Stomach (tissue), 8 donors: ENCODE measurements at regions not wholly inside any gene's neighbourhood (a gene's known extent, or its start where the extent isn't known, plus 50 kb on each side); places are given as distances from the start of the nearest gene placed in this dataset.
A peak's percentile ranks its signal among the peaks of the same experiment; 100 is the strongest.

ENCODE experiments used
- DNase-seq, 2 donors: peaks; one replicate each; pipeline versions ENCODE4 v3.0.0 to v3.0.0-alpha.2; 2013 to 2019
- H3K27ac ChIP-seq, 5 donors: fragments of 200-600 bp in 4 of 5; sonication (generic) in 4 of 5; one replicate each; pipeline ENCODE4 v1.5.1; 2013 to 2019; ENCODE audit warnings: mild to moderate bottlenecking in 1 of 5, moderate library complexity in 1 of 5
- H3K27me3 ChIP-seq, 3 donors: fragments of 200-600 bp; sonication (generic); one replicate each; pipeline ENCODE4 v1.5.1; 2017 to 2019; ENCODE audit warnings: mixed run types in 1 of 3
- H3K36me3 ChIP-seq, 4 donors: fragments of 200-600 bp; sonication (generic); 1 replicate in 3 of 4; 2 replicates in 1 of 4; pipeline ENCODE4 v1.5.1; 2016 to 2019
- H3K4me1 ChIP-seq, 4 donors: fragments of 200-600 bp; sonication (generic); one replicate each; pipeline ENCODE4 v1.5.1; 2016 to 2019
- H3K4me3 ChIP-seq, 4 donors: fragments of 200-600 bp; sonication (generic) in 3 of 4; one replicate each; pipeline ENCODE4 v1.5.1; 2016 to 2019; ENCODE audit warnings: mild to moderate bottlenecking in 1 of 4
- H3K9me3 ChIP-seq, 4 donors: fragments of 200-600 bp; sonication (generic); one replicate each; pipeline ENCODE4 v1.5.1; 2016 to 2019
- EP300 ChIP-seq: sonication (generic); formaldehyde crosslinking; IDR thresholded peaks from one replicate; pipeline ENCODE4 v1.6.1; 2017; ENCODE audit warnings: antibody characterized with exemption
- POLR2A ChIP-seq, 4 donors: fragments of 450-650 bp; IDR thresholded peaks; one replicate each; pipeline ENCODE4 v1.6.1; 2016; ENCODE audit warnings: antibody characterized with exemption in 4 of 4, control low read depth in 2 of 4, mild to moderate bottlenecking in 1 of 4, moderate library complexity in 1 of 4
- POLR2AphosphoS5 ChIP-seq, 3 donors: sonication (generic); formaldehyde crosslinking; IDR thresholded peaks; one replicate each; pipeline ENCODE4 v1.6.1; 2016; ENCODE audit warnings: antibody characterized with exemption in 3 of 3
- WGBS, 5 donors: extraction: QIAGEN DNeasy Blood & Tissue Kit in 3 of 5; methylation state at CpG; one replicate each; pipeline versions ENCODE4 v1.1.5 to v1.1.7; 2013 to 2018; 5-methylcytosine and 5-hydroxymethylcytosine counted together
- intact Hi-C: fragments of 100-400 bp; cut with DNase I; formaldehyde crosslinking; loops from one replicate; pipeline ENCODE4 v1.15.1; 2023; ENCODE audit warnings: low total_unique reads
- TF ChIP-seq, protein P1 (sequence below), 7 experiments: fragments of 450-650 bp in 4 of 7; fragments of 200-600 bp in 3 of 7; sonication (generic) in 3 of 7; IDR thresholded peaks; one replicate each; pipeline ENCODE4 v1.5.1; 2016 to 2019; ENCODE audit warnings: antibody characterized with exemption in 7 of 7, control low read depth in 2 of 7, mild to moderate bottlenecking in 1 of 7
- donor health status: healthy with polysubstance abuse.
- donor health status: Bipolar disorder and iron deficiency.
- donor health status: healthy.

GRCh38 chr6:88454658-88455057 lies 288.5 kb upstream of the CNR1 start:
- no peak overlapping the region for H3K4me3 ChIP-seq
- H3K27ac ChIP-seq = no peak overlapping the region
- no peaks in the 10 kb centered on the region for H3K9me3 ChIP-seq
- H3K4me1 ChIP-seq = no peaks in the 10 kb centered on the region
- DNase-seq = no peak
- no peaks in the 10 kb centered on the region for H3K27me3 ChIP-seq
- WGBS, 5 donors = 38 to 66% (median 51%) methylated on average over 2 of the region's 2 CpGs
- H3K36me3 ChIP-seq = no peaks in the 10 kb centered on the region
- intact Hi-C loops = no loop called here
- TF ChIP-seq POLR2A (IDR thresholded peaks at IDR 0.05) = no peak
- TF ChIP-seq POLR2AphosphoS5 (IDR thresholded peaks at IDR 0.05) = no peak
- TF ChIP-seq EP300 = no peak
- TF ChIP-seq, protein P1, sequence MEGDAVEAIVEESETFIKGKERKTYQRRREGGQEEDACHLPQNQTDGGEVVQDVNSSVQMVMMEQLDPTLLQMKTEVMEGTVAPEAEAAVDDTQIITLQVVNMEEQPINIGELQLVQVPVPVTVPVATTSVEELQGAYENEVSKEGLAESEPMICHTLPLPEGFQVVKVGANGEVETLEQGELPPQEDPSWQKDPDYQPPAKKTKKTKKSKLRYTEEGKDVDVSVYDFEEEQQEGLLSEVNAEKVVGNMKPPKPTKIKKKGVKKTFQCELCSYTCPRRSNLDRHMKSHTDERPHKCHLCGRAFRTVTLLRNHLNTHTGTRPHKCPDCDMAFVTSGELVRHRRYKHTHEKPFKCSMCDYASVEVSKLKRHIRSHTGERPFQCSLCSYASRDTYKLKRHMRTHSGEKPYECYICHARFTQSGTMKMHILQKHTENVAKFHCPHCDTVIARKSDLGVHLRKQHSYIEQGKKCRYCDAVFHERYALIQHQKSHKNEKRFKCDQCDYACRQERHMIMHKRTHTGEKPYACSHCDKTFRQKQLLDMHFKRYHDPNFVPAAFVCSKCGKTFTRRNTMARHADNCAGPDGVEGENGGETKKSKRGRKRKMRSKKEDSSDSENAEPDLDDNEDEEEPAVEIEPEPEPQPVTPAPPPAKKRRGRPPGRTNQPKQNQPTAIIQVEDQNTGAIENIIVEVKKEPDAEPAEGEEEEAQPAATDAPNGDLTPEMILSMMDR (IDR thresholded peaks at IDR 0.05) = no peak

- 61 to 95% (median 94%) methylated on average over 3 of the region's 3 CpGs for WGBS, 5 donors
Measured at GRCh38 chr6:88449770-88450169, 283.6 kb upstream of the CNR1 start.

DNA sequence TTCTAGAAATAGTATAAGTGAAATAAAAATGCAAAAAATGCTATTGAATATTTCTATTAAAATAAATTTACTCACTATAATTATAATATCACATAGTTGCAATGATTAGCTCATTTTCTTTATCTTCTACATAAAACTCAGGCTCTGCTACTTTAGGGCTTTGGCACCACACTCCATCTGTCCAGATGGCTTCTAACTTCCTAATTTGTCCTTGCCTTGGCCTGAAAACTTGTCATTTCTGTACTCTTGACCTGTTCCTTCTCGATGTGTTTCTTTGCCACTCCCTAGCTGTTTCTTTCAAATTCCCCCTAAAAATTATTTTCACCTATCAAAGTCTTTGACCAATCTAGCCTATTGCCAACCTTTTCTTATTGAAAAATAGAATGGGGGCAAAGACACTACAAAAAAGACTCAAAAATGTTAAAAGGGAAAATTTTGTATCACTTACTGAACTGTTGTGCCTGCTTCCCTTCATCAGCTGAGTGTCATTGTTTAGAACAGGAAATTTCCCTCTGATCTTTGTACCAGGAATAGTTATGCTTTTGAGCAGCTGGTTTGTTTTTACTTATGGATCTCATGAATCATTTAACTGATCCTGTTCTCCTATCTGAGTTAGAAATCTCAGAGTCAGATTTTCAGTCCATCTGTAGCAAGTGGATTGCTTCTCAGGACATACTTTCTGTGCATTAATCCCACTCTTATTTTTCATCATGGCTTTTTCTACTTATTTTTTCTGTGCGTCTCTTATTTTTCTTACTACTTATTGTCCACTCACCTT lies 279.2 kb upstream of the CNR1 start:
- H3K36me3 ChIP-seq = no peaks in the 10 kb centered on the region
- WGBS, 5 donors = 63 to 73% (median 67%) methylated on average over 2 of the region's 2 CpGs
- no peak overlapping the region for H3K4me3 ChIP-seq
- no peak overlapping the region for H3K27ac ChIP-seq
- intact Hi-C loops = no loop called here
- no peak for DNase-seq
- H3K4me1 ChIP-seq = no peaks in the 10 kb centered on the region
- H3K27me3 ChIP-seq = no peaks in the 10 kb centered on the region
- TF ChIP-seq EP300 (no peak), POLR2AphosphoS5 (IDR thresholded peaks at IDR 0.05) (no peak), POLR2A (IDR thresholded peaks at IDR 0.05) (no peak)
- TF ChIP-seq, protein P1 (IDR thresholded peaks at IDR 0.05) = no peak
- H3K9me3 ChIP-seq = no peaks in the 10 kb centered on the region

More at GRCh38 chr6:88449770-88450169, 283.6 kb upstream of the CNR1 start:
- Histone ChIP-seq H3K4me3 (no peak overlapping the region), H3K27me3 (no peaks in the 10 kb centered on the region), H3K9me3 (no peaks in the 10 kb centered on the region), H3K27ac (no peak overlapping the region), H3K36me3 (no peaks in the 10 kb centered on the region), H3K4me1 (no peaks in the 10 kb centered on the region)
- no peak for TF ChIP-seq POLR2A (IDR thresholded peaks at IDR 0.05)
- no peak for TF ChIP-seq POLR2AphosphoS5 (IDR thresholded peaks at IDR 0.05)
- TF ChIP-seq, protein P1 (IDR thresholded peaks at IDR 0.05) = no peak
- TF ChIP-seq EP300 = no peak
- DNase-seq = no peak
- intact Hi-C loops = no loop called here

DNA sequence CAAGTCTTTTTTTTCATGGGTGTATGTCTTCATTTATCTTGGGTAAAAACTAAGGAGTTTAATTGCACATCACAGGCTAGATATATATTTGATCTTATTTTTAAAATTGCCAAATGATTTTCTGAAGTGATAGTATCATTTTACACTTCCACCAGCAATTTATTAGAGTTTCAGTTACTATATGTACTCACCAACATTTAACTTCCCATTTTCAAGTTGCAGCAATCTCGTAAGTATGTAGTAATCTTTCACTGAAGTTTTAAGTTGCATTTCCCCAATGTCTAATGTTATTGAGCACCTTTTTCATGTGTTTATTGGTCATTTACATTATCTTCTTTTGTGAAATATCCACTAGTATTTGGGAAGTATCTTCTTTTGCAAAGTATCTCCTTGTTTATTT lies 277.4 kb upstream of the CNR1 start:
- peak overlapping the region in 1 of 5 donors; percentile 58 for H3K27ac ChIP-seq
- WGBS, 5 donors = 67 to 85% (median 74%) methylated on average over 1 of the region's 1 CpG
- no peaks in the 10 kb centered on the region for H3K36me3 ChIP-seq
- no peaks in the 10 kb centered on the region for H3K27me3 ChIP-seq
- H3K4me1 ChIP-seq = no peaks in the 10 kb centered on the region
- intact Hi-C loops = no loop called here
- no peak overlapping the region for H3K4me3 ChIP-seq
- no peak for TF ChIP-seq EP300
- TF ChIP-seq, protein P1 (IDR thresholded peaks at IDR 0.05) = no peak
- no peak for TF ChIP-seq POLR2AphosphoS5 (IDR thresholded peaks at IDR 0.05)
- no peak for DNase-seq
- H3K9me3 ChIP-seq = no peaks in the 10 kb centered on the region
